GM23338 (cell line): ENCODE measurements at regions not wholly inside any gene's neighbourhood (a gene's known extent, or its start where the extent isn't known, plus 50 kb on each side); places are given as distances from the start of the nearest gene placed in this dataset.

ENCODE experiments used
- ATAC-seq: fragments of 200-7000 bp; cut with Tn5 transposase; 3 replicates; pipeline ENCODE4 v1.9.1; 2020
- DNase-seq: peaks from one replicate; pipeline ENCODE4 v3.0.0-alpha.2; 2015; ENCODE audit warnings: low spot score
- H2AFZ ChIP-seq: fragments of 200-600 bp; sonication (generic); 2 replicates; pipeline ENCODE4 v1.8.0; 2016; ENCODE audit warnings: antibody characterized with exemption, mild to moderate bottlenecking, moderate library complexity
- H3F3A ChIP-seq: fragments of 200-600 bp; sonication (generic); replicated peaks from 2 replicates; pipeline ENCODE4 v1.8.0; 2017; ENCODE audit warnings: antibody characterized with exemption, mixed run types, low read depth
- H3K27ac ChIP-seq: fragments of 200-600 bp; sonication (generic); 2 replicates; pipeline ENCODE4 v1.6.1; 2016; ENCODE audit warnings: low read depth
- H3K27me3 ChIP-seq: fragments of 200-600 bp; sonication (generic); 2 replicates; pipeline ENCODE4 v1.8.0; 2016; ENCODE audit warnings: mild to moderate bottlenecking, mixed run types, moderate library complexity; ENCODE audit not compliant: insufficient read depth
- H3K36me3 ChIP-seq: fragments of 200-600 bp; sonication (generic); 2 replicates; pipeline ENCODE4 v1.8.0; 2016; ENCODE audit warnings: mild to moderate bottlenecking; ENCODE audit not compliant: insufficient read depth
- H3K4me1 ChIP-seq: fragments of 200-600 bp; sonication (generic); 2 replicates; pipeline ENCODE4 v1.8.0; 2016; ENCODE audit warnings: mild to moderate bottlenecking, moderate library complexity; ENCODE audit not compliant: insufficient read depth
- H3K4me2 ChIP-seq: fragments of 200-600 bp; sonication (generic); 2 replicates; pipeline ENCODE4 v1.7.1; 2017; ENCODE audit warnings: mixed run types
- H3K4me3 ChIP-seq: fragments of 200-600 bp; sonication (generic); 2 replicates; pipeline ENCODE4 v1.6.1; 2016; ENCODE audit warnings: mixed run types
- H3K79me2 ChIP-seq: fragments of 200-600 bp; sonication (generic); replicated peaks from 2 replicates; pipeline ENCODE4 v1.8.0; 2017; ENCODE audit warnings: mild to moderate bottlenecking; ENCODE audit not compliant: insufficient read depth
- H3K9me2 ChIP-seq: fragments of 200-600 bp; sonication (generic); 2 replicates; pipeline ENCODE4 v1.8.0; 2017; ENCODE audit not compliant: insufficient read depth
- H4K20me1 ChIP-seq: fragments of 200-600 bp; sonication (generic); replicated peaks from 2 replicates; pipeline ENCODE4 v1.8.0; 2017; ENCODE audit warnings: mild to moderate bottlenecking; ENCODE audit not compliant: insufficient read depth
- H3K27ac Mint-ChIP-seq: 2 replicates; pipeline ENCODE4 v1.8.0; 2020; ENCODE audit warnings: inconsistent platforms, mild to moderate bottlenecking, moderate library complexity, mixed read lengths
- H3K27me3 Mint-ChIP-seq: 3 replicates; pipeline ENCODE4 v1.8.0; 2022; ENCODE audit warnings: low read depth, mild to moderate bottlenecking, moderate library complexity, mixed read lengths, inconsistent platforms; ENCODE audit not compliant: insufficient read depth, poor library complexity
- H3K36me3 Mint-ChIP-seq: 3 replicates; pipeline ENCODE4 v1.8.0; 2021; ENCODE audit warnings: low read depth, mild to moderate bottlenecking, inconsistent platforms, moderate library complexity, mixed read lengths
- H3K4me1 Mint-ChIP-seq: 3 replicates; pipeline ENCODE4 v1.8.0; 2020; ENCODE audit warnings: mild to moderate bottlenecking, inconsistent platforms, mixed read lengths
- H3K4me3 Mint-ChIP-seq: 3 replicates; pipeline ENCODE4 v1.8.0; 2021; ENCODE audit warnings: moderate library complexity, mild to moderate bottlenecking, inconsistent platforms, mixed read lengths
- H3K9me3 Mint-ChIP-seq: 3 replicates; pipeline ENCODE4 v1.8.0; 2020; ENCODE audit warnings: moderate library complexity, mild to moderate bottlenecking, inconsistent platforms, mixed read lengths
- CTCF ChIP-seq, 2 experiments: fragments of 200-600 bp in 1 of 2; sonication (generic) in 1 of 2; conservative IDR thresholded peaks; 2 replicates each; pipeline versions ENCODE4 v1.5.1 to v1.6.1; 2016 to 2017; ENCODE audit warnings: antibody characterized with exemption in 2 of 2, low read depth in 2 of 2, mild to moderate bottlenecking in 2 of 2, moderate library complexity in 1 of 2
- ETS1 ChIP-seq: IDR thresholded peaks from 2 replicates; pipeline ENCODE4 v1.6.1; 2016; ENCODE audit warnings: antibody characterized with exemption
- EZH2 ChIP-seq: fragments of 200-600 bp; sonication (generic); IDR thresholded peaks from one replicate; pipeline ENCODE4 v1.8.0; 2017; ENCODE audit warnings: antibody characterized with exemption, mild to moderate bottlenecking, low read depth; ENCODE audit not compliant: unreplicated experiment
- EZH2phosphoT487 ChIP-seq: fragments of 200-600 bp; sonication (generic); IDR thresholded peaks from one replicate; pipeline ENCODE4 v1.8.1; 2018; ENCODE audit warnings: antibody characterized with exemption; ENCODE audit not compliant: unreplicated experiment
- JUNB ChIP-seq: IDR thresholded peaks from one replicate; pipeline ENCODE4 v1.6.1; 2016; ENCODE audit warnings: antibody characterized with exemption; ENCODE audit not compliant: unreplicated experiment
- NANOG ChIP-seq: IDR thresholded peaks from 2 replicates; pipeline ENCODE4 v1.6.1; 2016; ENCODE audit warnings: antibody characterized with exemption, borderline replicate concordance
- POLR2AphosphoS5 ChIP-seq: IDR thresholded peaks from 2 replicates; pipeline ENCODE4 v1.6.1; 2016; ENCODE audit warnings: antibody characterized with exemption, low read depth
- REST ChIP-seq: IDR thresholded peaks from one replicate; pipeline ENCODE4 v1.6.1; 2018; ENCODE audit warnings: antibody characterized with exemption; ENCODE audit not compliant: unreplicated experiment
- STAT1 ChIP-seq: IDR thresholded peaks from one replicate; pipeline ENCODE4 v1.6.1; 2016; ENCODE audit warnings: antibody characterized with exemption; ENCODE audit not compliant: unreplicated experiment
- ZNF114 ChIP-seq: fragments of 250-450 bp; sonication (Bioruptor Pico); IDR thresholded peaks from 2 replicates; pipeline ENCODE4 v1.5.0; 2020; ENCODE audit warnings: mild to moderate bottlenecking, moderate library complexity
- TF ChIP-seq, protein P1 (sequence below): fragments of 250-450 bp; sonication (Bioruptor Pico); IDR thresholded peaks from 2 replicates; pipeline ENCODE4 v1.5.0; 2020; ENCODE audit warnings: mild to moderate bottlenecking, moderate library complexity

- Histone ChIP-seq H3K36me3 (no peaks in the 10 kb centered on the region), H3K9me2 (no peaks in the 10 kb centered on the region), H3K4me1 (peaks cover 16% of the 10 kb centered on the region; the same call in 1 of the 2 replicates), H3K27ac (no peak overlapping the region), H3F3A (0 out of 2 replicates have a peak, but pooled peaks cover 2% of the 10 kb centered on the region), H4K20me1 (no peaks in the 10 kb centered on the region), H2AFZ (no peak overlapping the region), H3K79me2 (no peaks in the 10 kb centered on the region), H3K4me2 (no peak overlapping the region), H3K27me3 (no peaks in the 10 kb centered on the region), H3K4me3 (no peak overlapping the region)
- Mint-ChIP-seq H3K9me3 (peaks cover 18% of the 10 kb centered on the region), H3K27me3 (peaks cover 8% of the 10 kb centered on the region), H3K36me3 (peaks cover 9% of the 10 kb centered on the region; the same call in 2 of the 3 replicates), H3K4me1 (peaks cover 19% of the 10 kb centered on the region), H3K4me3 (no peak overlapping the region), H3K27ac (no peak overlapping the region)
- no peak for ATAC-seq
- TF ChIP-seq EZH2 (no peak), EZH2phosphoT487 (no peak), ZNF114 (CRISPR knock-in tag) (no peak), JUNB (no peak), STAT1 (no peak), REST (no peak), CTCF (conservative IDR thresholded peaks at IDR 0.05; ENCODE audit: low read depth in 2 of 2) (no peak), POLR2AphosphoS5 (no peak), NANOG (no peak), ETS1 (no peak)
- TF ChIP-seq, protein P1, sequence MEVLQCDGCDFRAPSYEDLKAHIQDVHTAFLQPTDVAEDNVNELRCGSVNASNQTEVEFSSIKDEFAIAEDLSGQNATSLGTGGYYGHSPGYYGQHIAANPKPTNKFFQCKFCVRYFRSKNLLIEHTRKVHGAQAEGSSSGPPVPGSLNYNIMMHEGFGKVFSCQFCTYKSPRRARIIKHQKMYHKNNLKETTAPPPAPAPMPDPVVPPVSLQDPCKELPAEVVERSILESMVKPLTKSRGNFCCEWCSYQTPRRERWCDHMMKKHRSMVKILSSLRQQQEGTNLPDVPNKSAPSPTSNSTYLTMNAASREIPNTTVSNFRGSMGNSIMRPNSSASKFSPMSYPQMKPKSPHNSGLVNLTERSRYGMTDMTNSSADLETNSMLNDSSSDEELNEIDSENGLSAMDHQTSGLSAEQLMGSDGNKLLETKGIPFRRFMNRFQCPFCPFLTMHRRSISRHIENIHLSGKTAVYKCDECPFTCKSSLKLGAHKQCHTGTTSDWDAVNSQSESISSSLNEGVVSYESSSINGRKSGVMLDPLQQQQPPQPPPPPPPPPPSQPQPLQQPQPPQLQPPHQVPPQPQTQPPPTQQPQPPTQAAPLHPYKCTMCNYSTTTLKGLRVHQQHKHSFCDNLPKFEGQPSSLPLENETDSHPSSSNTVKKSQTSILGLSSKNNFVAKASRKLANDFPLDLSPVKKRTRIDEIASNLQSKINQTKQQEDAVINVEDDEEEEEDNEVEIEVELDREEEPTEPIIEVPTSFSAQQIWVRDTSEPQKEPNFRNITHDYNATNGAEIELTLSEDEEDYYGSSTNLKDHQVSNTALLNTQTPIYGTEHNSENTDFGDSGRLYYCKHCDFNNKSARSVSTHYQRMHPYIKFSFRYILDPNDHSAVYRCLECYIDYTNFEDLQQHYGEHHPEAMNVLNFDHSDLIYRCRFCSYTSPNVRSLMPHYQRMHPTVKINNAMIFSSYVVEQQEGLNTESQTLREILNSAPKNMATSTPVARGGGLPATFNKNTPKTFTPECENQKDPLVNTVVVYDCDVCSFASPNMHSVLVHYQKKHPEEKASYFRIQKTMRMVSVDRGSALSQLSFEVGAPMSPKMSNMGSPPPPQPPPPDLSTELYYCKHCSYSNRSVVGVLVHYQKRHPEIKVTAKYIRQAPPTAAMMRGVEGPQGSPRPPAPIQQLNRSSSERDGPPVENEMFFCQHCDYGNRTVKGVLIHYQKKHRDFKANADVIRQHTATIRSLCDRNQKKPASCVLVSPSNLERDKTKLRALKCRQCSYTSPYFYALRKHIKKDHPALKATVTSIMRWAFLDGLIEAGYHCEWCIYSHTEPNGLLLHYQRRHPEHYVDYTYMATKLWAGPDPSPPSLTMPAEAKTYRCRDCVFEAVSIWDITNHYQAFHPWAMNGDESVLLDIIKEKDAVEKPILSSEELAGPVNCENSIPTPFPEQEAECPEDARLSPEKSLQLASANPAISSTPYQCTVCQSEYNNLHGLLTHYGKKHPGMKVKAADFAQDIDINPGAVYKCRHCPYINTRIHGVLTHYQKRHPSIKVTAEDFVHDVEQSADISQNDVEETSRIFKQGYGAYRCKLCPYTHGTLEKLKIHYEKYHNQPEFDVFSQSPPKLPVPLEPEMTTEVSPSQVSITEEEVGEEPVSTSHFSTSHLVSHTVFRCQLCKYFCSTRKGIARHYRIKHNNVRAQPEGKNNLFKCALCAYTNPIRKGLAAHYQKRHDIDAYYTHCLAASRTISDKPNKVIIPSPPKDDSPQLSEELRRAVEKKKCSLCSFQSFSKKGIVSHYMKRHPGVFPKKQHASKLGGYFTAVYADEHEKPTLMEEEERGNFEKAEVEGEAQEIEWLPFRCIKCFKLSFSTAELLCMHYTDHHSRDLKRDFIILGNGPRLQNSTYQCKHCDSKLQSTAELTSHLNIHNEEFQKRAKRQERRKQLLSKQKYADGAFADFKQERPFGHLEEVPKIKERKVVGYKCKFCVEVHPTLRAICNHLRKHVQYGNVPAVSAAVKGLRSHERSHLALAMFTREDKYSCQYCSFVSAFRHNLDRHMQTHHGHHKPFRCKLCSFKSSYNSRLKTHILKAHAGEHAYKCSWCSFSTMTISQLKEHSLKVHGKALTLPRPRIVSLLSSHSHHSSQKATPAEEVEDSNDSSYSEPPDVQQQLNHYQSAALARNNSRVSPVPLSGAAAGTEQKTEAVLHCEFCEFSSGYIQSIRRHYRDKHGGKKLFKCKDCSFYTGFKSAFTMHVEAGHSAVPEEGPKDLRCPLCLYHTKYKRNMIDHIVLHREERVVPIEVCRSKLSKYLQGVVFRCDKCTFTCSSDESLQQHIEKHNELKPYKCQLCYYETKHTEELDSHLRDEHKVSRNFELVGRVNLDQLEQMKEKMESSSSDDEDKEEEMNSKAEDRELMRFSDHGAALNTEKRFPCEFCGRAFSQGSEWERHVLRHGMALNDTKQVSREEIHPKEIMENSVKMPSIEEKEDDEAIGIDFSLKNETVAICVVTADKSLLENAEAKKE (CRISPR knock-in tag): no peak
- no peak for DNase-seq
Measured at GRCh38 chr6:33507261-33507660, 52.9 kb downstream of the ZBTB9 start.
